HepG2 (cell line): ENCODE measurements at regions not wholly inside any gene's neighbourhood (a gene's known extent, or its start where the extent isn't known, plus 50 kb on each side); places are given as distances from the start of the nearest gene placed in this dataset.

ENCODE experiments used
- ARNT2 ChIP-seq: sonication (generic); formaldehyde crosslinking; IDR thresholded peaks from 2 replicates; pipeline ENCODE4 v1.8.0; 2022; ENCODE audit warnings: mild to moderate bottlenecking, low read depth, missing genetic modification reagents, moderate library complexity
- CREB1 ChIP-seq, 2 experiments: fragments of 450-650 bp in 1 of 2; IDR thresholded peaks; 2 replicates each; pipeline ENCODE4 v1.6.1; 2016 to 2017; ENCODE audit warnings: control low read depth in 1 of 2, mild to moderate bottlenecking in 1 of 2, missing compliant biosample characterization in 1 of 2, missing genetic modification characterization in 1 of 2
- FOXK2 ChIP-seq: fragments of 450-650 bp; IDR thresholded peaks from 2 replicates; pipeline ENCODE4 v1.6.1; 2016
- IKZF4 ChIP-seq: sonication (generic); formaldehyde crosslinking; IDR thresholded peaks from 2 replicates; pipeline ENCODE4 v1.5.1; 2020; ENCODE audit warnings: borderline replicate concordance, mild to moderate bottlenecking, low read depth, missing genetic modification reagents; ENCODE audit errors: not compliant biosample characterization
- KLF11 ChIP-seq: IDR thresholded peaks from 2 replicates; pipeline ENCODE4 v1.6.1; 2016; ENCODE audit warnings: missing compliant biosample characterization
- MAFF ChIP-seq: IDR thresholded peaks from 2 replicates; pipeline ENCODE4 v1.6.1; 2011; ENCODE audit warnings: low read depth, low read length, improper control_type of control experiment
- MAX ChIP-seq: IDR thresholded peaks from 2 replicates; pipeline ENCODE4 v1.6.1; 2012; ENCODE audit warnings: inconsistent platforms
- MTERF4 ChIP-seq: sonication (generic); formaldehyde crosslinking; IDR thresholded peaks from 2 replicates; pipeline ENCODE4 v1.8.0; 2023; ENCODE audit warnings: mild to moderate bottlenecking, missing genetic modification reagents
- NCOA1 ChIP-seq: sonication (generic); formaldehyde crosslinking; IDR thresholded peaks from 2 replicates; pipeline ENCODE4 v1.9.0; 2021; ENCODE audit warnings: missing genetic modification reagents
- NR3C1 ChIP-seq: sonication (generic); formaldehyde crosslinking; IDR thresholded peaks from 2 replicates; pipeline ENCODE4 v1.4.0; 2020; ENCODE audit warnings: missing genetic modification reagents
- ZBTB39 ChIP-seq: sonication (generic); formaldehyde crosslinking; IDR thresholded peaks from 2 replicates; pipeline ENCODE4 v1.5.0; 2020; ENCODE audit warnings: missing genetic modification reagents
- ZFP37 ChIP-seq: sonication (generic); formaldehyde crosslinking; IDR thresholded peaks from 2 replicates; pipeline ENCODE4 v1.4.0; 2020; ENCODE audit warnings: missing genetic modification reagents, borderline replicate concordance
- ZMAT5 ChIP-seq: sonication (generic); formaldehyde crosslinking; IDR thresholded peaks from 2 replicates; pipeline ENCODE4 v1.5.0; 2020; ENCODE audit warnings: mild to moderate bottlenecking, low read depth, missing genetic modification reagents, borderline replicate concordance
- ZSCAN20 ChIP-seq: sonication (generic); formaldehyde crosslinking; IDR thresholded peaks from 2 replicates; pipeline ENCODE4 v1.4.0; 2020; ENCODE audit warnings: missing genetic modification reagents, mild to moderate bottlenecking, borderline replicate concordance

GRCh38 chr12:30428098-30428497, 267.6 kb downstream of the IPO8 start:
- no peak for TF ChIP-seq IKZF4 (CRISPR knock-in tag)
- TF ChIP-seq ZMAT5 (CRISPR knock-in tag): no peak
- no peak for TF ChIP-seq CREB1 (IDR thresholded peaks at IDR 0.05)
- TF ChIP-seq CREB1 (CRISPR knock-in tag; IDR thresholded peaks at IDR 0.05): no peak
- TF ChIP-seq ARNT2 (CRISPR knock-in tag): no peak
- TF ChIP-seq MAFF: no peak
- TF ChIP-seq NR3C1 (CRISPR knock-in tag): no peak
- TF ChIP-seq MTERF4: no peak
- TF ChIP-seq KLF11 (CRISPR knock-in tag): no peak
- no peak for TF ChIP-seq ZSCAN20 (CRISPR knock-in tag)
- no peak for TF ChIP-seq ZFP37 (CRISPR knock-in tag)
- no peak for TF ChIP-seq MAX
- no peak for TF ChIP-seq NCOA1 (CRISPR knock-in tag)
- no peak for TF ChIP-seq FOXK2
- no peak for TF ChIP-seq ZBTB39
